ENCODE measurements at regions not wholly inside any gene's neighbourhood (a gene's known extent, or its start where the extent isn't known, plus 50 kb on each side); places are given as distances from the start of the nearest gene placed in this dataset.

GRCh38 chr17:33525186-33525585, 232.1 kb upstream of the ASIC2 start:
- peaks cover 5% of the 10 kb centered on the region for H3K27me3 ChIP-seq
- no peak overlapping the region for H3K4me3 ChIP-seq
- H3K27ac ChIP-seq = no peak overlapping the region
- no peaks in the 10 kb centered on the region for H3K36me3 ChIP-seq
- peaks cover 0 to 4% (median 0%) of the 10 kb centered on the region in 3 donors for H3K4me1 ChIP-seq
- no peak for ATAC-seq
- peaks cover 0 to 19% (median 0%) of the 10 kb centered on the region in 3 donors for H3K9me3 ChIP-seq
- no peak for TF ChIP-seq EP300 (IDR thresholded peaks at IDR 0.05)
- no peak for TF ChIP-seq POLR2A (IDR thresholded peaks at IDR 0.05)
- TF ChIP-seq, protein P1, sequence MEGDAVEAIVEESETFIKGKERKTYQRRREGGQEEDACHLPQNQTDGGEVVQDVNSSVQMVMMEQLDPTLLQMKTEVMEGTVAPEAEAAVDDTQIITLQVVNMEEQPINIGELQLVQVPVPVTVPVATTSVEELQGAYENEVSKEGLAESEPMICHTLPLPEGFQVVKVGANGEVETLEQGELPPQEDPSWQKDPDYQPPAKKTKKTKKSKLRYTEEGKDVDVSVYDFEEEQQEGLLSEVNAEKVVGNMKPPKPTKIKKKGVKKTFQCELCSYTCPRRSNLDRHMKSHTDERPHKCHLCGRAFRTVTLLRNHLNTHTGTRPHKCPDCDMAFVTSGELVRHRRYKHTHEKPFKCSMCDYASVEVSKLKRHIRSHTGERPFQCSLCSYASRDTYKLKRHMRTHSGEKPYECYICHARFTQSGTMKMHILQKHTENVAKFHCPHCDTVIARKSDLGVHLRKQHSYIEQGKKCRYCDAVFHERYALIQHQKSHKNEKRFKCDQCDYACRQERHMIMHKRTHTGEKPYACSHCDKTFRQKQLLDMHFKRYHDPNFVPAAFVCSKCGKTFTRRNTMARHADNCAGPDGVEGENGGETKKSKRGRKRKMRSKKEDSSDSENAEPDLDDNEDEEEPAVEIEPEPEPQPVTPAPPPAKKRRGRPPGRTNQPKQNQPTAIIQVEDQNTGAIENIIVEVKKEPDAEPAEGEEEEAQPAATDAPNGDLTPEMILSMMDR (IDR thresholded peaks at IDR 0.05) = no peak
- no peak for TF ChIP-seq POLR2AphosphoS5 (IDR thresholded peaks at IDR 0.05)
- 61 to 82% methylated on average over 4 to 5 of the region's 7 CpGs for WGBS, 2 donors (ENCODE audit: low coverage in 1 of 2)

DNA sequence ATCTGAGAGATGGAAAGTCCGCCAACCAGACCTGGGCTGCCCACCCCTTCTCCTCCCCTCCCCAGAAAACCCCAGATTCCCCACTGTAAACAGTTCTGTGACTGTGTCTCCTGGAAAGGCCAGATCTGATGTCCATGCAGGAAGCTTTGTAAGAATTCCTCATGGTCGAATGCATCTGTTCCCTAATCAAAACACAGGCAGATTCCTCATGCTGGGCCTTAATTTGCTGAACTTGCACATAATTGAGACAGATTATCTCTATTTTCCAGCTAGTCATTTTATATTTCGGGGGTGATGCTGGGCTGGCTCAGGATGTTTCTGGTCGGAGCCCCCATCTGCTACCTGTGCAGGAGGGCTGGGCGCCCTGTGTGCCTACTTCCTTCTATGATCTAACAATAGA, 233.6 kb upstream of the ASIC2 start:
- Histone ChIP-seq H3K4me3 (no peak overlapping the region), H3K9me3 (peaks cover 0 to 19% (median 0%) of the 10 kb centered on the region in 3 donors), H3K27me3 (peaks cover 5% of the 10 kb centered on the region), H3K27ac (no peak overlapping the region), H3K36me3 (no peaks in the 10 kb centered on the region), H3K4me1 (peaks cover 0 to 4% (median 0%) of the 10 kb centered on the region in 3 donors)
- TF ChIP-seq POLR2A (IDR thresholded peaks at IDR 0.05) (no peak), POLR2AphosphoS5 (IDR thresholded peaks at IDR 0.05) (no peak), EP300 (IDR thresholded peaks at IDR 0.05) (no peak)
- TF ChIP-seq, protein P1 (IDR thresholded peaks at IDR 0.05) = no peak
- WGBS, 2 donors (ENCODE audit: low coverage in 1 of 2) = 46 to 83% methylated on average over 2 to 3 of the region's 5 CpGs
- no peak for ATAC-seq

GRCh38 chr17:33527290-33527689, 234.2 kb upstream of the ASIC2 start:
- WGBS, 2 donors (ENCODE audit: low coverage in 1 of 2) = 71% methylated on average over 1 to 3 of the region's 3 CpGs

GRCh38 chr17:33528846-33529245, 235.8 kb upstream of the ASIC2 start:
- WGBS, 2 donors (ENCODE audit: low coverage in 1 of 2) = 18 to 57% methylated on average over 1 of the region's 1 CpG

More at GRCh38 chr17:33527290-33527689, 234.2 kb upstream of the ASIC2 start:
- Histone ChIP-seq H3K27me3 (peaks cover 5% of the 10 kb centered on the region), H3K4me3 (no peak overlapping the region), H3K9me3 (peaks cover 0 to 19% (median 0%) of the 10 kb centered on the region in 3 donors), H3K36me3 (no peaks in the 10 kb centered on the region), H3K27ac (no peak overlapping the region), H3K4me1 (peaks cover 0 to 4% (median 0%) of the 10 kb centered on the region in 3 donors)
- no peak for ATAC-seq
- TF ChIP-seq, protein P1 (IDR thresholded peaks at IDR 0.05) = no peak
- no peak for TF ChIP-seq EP300 (IDR thresholded peaks at IDR 0.05)
- TF ChIP-seq POLR2A (IDR thresholded peaks at IDR 0.05) = no peak
- no peak for TF ChIP-seq POLR2AphosphoS5 (IDR thresholded peaks at IDR 0.05)

DNA sequence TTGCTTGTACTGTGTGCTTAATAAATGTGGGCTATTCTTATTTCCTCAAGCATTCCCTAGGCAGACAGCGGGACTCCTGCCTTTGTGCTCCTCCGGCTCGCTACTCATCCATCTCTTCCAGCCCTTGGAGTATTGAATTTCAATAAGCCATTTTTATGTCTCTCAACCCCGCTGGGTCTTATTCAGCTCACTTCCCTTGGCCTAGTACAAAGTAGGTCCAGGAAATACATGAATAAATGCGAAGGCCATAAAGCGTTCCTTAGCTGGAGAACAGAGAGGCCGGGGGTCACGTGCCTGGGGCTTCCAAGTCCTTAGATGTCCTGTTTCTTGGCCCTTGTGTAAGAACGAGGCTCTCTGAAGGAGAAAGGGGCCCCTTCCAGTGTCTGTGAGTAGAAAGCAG, 236.7 kb upstream of the ASIC2 start:
- ATAC-seq = no peak
- no peak for TF ChIP-seq EP300 (IDR thresholded peaks at IDR 0.05)
- no peak for TF ChIP-seq POLR2A (IDR thresholded peaks at IDR 0.05)
- no peak for TF ChIP-seq POLR2AphosphoS5 (IDR thresholded peaks at IDR 0.05)
- TF ChIP-seq, protein P1 (IDR thresholded peaks at IDR 0.05) = no peak
- WGBS, 2 donors (ENCODE audit: low coverage in 1 of 2) = 73 to 100% methylated on average over 1 to 9 of the region's 9 CpGs
- Histone ChIP-seq H3K9me3 (peaks cover 0 to 19% (median 0%) of the 10 kb centered on the region in 3 donors), H3K27me3 (peaks cover 5% of the 10 kb centered on the region), H3K4me3 (no peak overlapping the region), H3K27ac (no peak overlapping the region), H3K4me1 (no peaks in the 10 kb centered on the region), H3K36me3 (no peaks in the 10 kb centered on the region)

More at GRCh38 chr17:33528846-33529245, 235.8 kb upstream of the ASIC2 start:
- no peak for ATAC-seq
- Histone ChIP-seq H3K36me3 (no peaks in the 10 kb centered on the region), H3K27ac (no peak overlapping the region), H3K27me3 (peaks cover 5% of the 10 kb centered on the region), H3K4me1 (no peaks in the 10 kb centered on the region), H3K9me3 (peaks cover 0 to 19% (median 0%) of the 10 kb centered on the region in 3 donors), H3K4me3 (no peak overlapping the region)
- TF ChIP-seq EP300 (IDR thresholded peaks at IDR 0.05) (no peak), POLR2A (IDR thresholded peaks at IDR 0.05) (no peak), POLR2AphosphoS5 (IDR thresholded peaks at IDR 0.05) (no peak)
- TF ChIP-seq, protein P1 (IDR thresholded peaks at IDR 0.05) = no peak

Data from gastroesophageal sphincter (tissue), 4 donors.